Stomach (tissue), 4 donors: ENCODE measurements at regions not wholly inside any gene's neighbourhood (a gene's known extent, or its start where the extent isn't known, plus 50 kb on each side); places are given as distances from the start of the nearest gene placed in this dataset.

Experiments used
- EP300 ChIP-seq: sonication (generic); formaldehyde crosslinking; IDR thresholded peaks from one replicate; pipeline ENCODE4 v1.6.1; 2017; ENCODE audit warnings: antibody characterized with exemption
- POLR2A ChIP-seq, 4 donors: fragments of 450-650 bp; IDR thresholded peaks; one replicate each; pipeline ENCODE4 v1.6.1; 2016; ENCODE audit warnings: antibody characterized with exemption in 4 of 4, control low read depth in 2 of 4, mild to moderate bottlenecking in 1 of 4, moderate library complexity in 1 of 4
- TF ChIP-seq, protein P1 (sequence below), 7 experiments: fragments of 450-650 bp in 4 of 7; fragments of 200-600 bp in 3 of 7; sonication (generic) in 3 of 7; IDR thresholded peaks; one replicate each; pipeline ENCODE4 v1.5.1; 2016 to 2019; ENCODE audit warnings: antibody characterized with exemption in 7 of 7, control low read depth in 2 of 7, mild to moderate bottlenecking in 1 of 7

DNA sequence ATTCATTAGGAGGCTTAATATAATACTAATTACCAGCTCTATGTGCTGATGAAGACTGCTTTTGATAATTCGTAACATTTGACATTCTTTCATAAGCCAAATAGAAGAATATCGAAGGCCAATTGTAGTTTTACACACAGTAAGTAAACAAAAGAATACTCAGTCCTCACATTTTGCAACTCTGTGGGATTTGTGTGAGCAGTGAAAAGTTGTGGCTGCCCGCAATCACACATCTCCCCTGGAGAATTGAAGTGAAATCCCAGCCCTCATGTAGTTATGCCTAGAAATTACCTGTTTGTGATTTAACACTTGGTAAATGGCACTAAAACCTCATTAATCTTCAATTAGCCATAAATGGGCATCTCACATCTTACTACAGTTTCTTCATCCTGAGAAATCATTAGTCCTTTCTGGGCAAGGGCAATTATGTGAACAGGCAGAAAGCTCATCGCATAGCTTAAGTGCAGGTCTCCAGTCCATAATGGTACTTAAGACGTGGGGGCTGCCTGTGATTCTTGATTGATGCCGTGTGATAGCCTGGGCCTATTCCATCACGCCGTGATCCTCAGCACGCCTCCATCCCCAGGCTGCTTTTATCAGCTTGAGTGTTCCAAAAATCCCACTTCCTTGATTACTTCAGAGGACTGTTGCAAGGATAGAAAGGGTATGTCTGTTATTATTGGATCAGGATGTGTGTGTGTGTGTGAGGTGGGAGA, 97.9 kb upstream of the METTL14 start:
- TF ChIP-seq, protein P1, sequence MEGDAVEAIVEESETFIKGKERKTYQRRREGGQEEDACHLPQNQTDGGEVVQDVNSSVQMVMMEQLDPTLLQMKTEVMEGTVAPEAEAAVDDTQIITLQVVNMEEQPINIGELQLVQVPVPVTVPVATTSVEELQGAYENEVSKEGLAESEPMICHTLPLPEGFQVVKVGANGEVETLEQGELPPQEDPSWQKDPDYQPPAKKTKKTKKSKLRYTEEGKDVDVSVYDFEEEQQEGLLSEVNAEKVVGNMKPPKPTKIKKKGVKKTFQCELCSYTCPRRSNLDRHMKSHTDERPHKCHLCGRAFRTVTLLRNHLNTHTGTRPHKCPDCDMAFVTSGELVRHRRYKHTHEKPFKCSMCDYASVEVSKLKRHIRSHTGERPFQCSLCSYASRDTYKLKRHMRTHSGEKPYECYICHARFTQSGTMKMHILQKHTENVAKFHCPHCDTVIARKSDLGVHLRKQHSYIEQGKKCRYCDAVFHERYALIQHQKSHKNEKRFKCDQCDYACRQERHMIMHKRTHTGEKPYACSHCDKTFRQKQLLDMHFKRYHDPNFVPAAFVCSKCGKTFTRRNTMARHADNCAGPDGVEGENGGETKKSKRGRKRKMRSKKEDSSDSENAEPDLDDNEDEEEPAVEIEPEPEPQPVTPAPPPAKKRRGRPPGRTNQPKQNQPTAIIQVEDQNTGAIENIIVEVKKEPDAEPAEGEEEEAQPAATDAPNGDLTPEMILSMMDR (IDR thresholded peaks at IDR 0.05), result no peak
- TF ChIP-seq EP300, result no peak
- no peak for TF ChIP-seq POLR2A (IDR thresholded peaks at IDR 0.05)
